ENCODE measurements at regions not wholly inside any gene's neighbourhood (a gene's known extent, or its start where the extent isn't known, plus 50 kb on each side); places are given as distances from the start of the nearest gene placed in this dataset.

GRCh38 chr14:22221508-22221907, 367.5 kb downstream of the DAD1 start:
- TF ChIP-seq CTCF (IDR thresholded peaks at IDR 0.05 in 2 of 3, conservative IDR thresholded peaks at IDR 0.05 in 1 of 3; ENCODE audit: borderline replicate concordance in 1 of 3, insufficient read depth in 1 of 3, low read depth in 2 of 3, low read length in 2 of 3), result peak; percentile 4 to 58 (median 46); a peak in 4 of 6 replicates
- no peak for TF ChIP-seq POLR2AphosphoS5 (IDR thresholded peaks at IDR 0.05; ENCODE audit: low read depth, low read length)
- no peak for TF ChIP-seq POLR2A (IDR thresholded peaks at IDR 0.05; ENCODE audit: borderline replicate concordance, extremely low read depth, insufficient read depth, insufficient read length)
- TF ChIP-seq ZNF274 (IDR thresholded peaks at IDR 0.05; ENCODE audit: low read depth, low read length), result no peak
- TF ChIP-seq CEBPB (IDR thresholded peaks at IDR 0.05; ENCODE audit: low read depth), result no peak
- TF ChIP-seq SP1 (IDR thresholded peaks at IDR 0.05; ENCODE audit: low read depth), result no peak
- TF ChIP-seq ZBTB33 (IDR thresholded peaks at IDR 0.05; ENCODE audit: extremely low read depth, insufficient replicate concordance, low read length), result no peak
- TF ChIP-seq RAD21 (IDR thresholded peaks at IDR 0.05; ENCODE audit: low read depth), result no peak
- no peak for TF ChIP-seq REST (IDR thresholded peaks at IDR 0.05; ENCODE audit: low read depth)
- no peak for TF ChIP-seq YY1 (IDR thresholded peaks at IDR 0.05; ENCODE audit: extremely low read depth, insufficient replicate concordance, low read depth, low read length)
- TF ChIP-seq EZH2 (IDR thresholded peaks at IDR 0.05), result no peak
